AG09309 (cell line): ENCODE measurements at regions not wholly inside any gene's neighbourhood (a gene's known extent, or its start where the extent isn't known, plus 50 kb on each side); places are given as distances from the start of the nearest gene placed in this dataset.

ENCODE experiments used
- DNase-seq: peaks from one replicate; pipeline ENCODE4 v3.0.0-alpha.2; 2010; ENCODE audit warnings: low read depth
- H3K4me3 ChIP-seq: 2 replicates; pipeline ENCODE4 v1.5.1; 2011; ENCODE audit warnings: mild to moderate bottlenecking, low read depth, low read length, moderate library complexity; ENCODE audit not compliant: control insufficient read depth
- CTCF ChIP-seq: IDR thresholded peaks from 2 replicates; pipeline ENCODE4 v1.5.1; 2011; ENCODE audit warnings: mild to moderate bottlenecking, low read depth, low read length, inconsistent platforms; ENCODE audit not compliant: insufficient read depth, control insufficient read depth; ENCODE audit errors: missing control alignments

- no peak for TF ChIP-seq CTCF
- H3K4me3 ChIP-seq, result no peak overlapping the region
- DNase-seq, result no peak
These were observed 154.1 kb downstream of the GALC start for GRCh38 chr14:87838931-87839330.

GRCh38 chr14:87837296-87837695 lies 155.7 kb downstream of the GALC start:
- DNase-seq, result no peak
- H3K4me3 ChIP-seq, result no peak overlapping the region
- no peak for TF ChIP-seq CTCF

DNA sequence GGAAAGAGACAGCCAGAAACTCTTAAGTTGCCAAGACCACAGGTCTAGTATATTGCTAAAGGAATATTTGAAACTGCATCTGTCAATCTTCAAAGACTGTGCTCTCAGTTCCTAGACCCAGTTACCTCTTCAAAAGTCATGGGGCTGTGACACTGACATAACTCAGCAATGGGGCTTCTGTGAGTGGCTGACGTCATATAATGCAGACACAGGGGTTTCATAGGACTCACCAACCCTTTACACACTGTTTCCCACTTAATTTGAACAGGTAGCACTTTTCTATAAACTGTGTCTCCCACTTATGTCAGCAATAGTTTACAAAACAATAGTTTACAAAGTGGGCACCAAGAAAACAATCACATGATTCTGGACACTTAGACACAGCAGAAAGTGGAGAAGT lies 158.4 kb downstream of the GALC start:
- TF ChIP-seq CTCF, result no peak
- no peak for DNase-seq
- no peak overlapping the region for H3K4me3 ChIP-seq

DNA sequence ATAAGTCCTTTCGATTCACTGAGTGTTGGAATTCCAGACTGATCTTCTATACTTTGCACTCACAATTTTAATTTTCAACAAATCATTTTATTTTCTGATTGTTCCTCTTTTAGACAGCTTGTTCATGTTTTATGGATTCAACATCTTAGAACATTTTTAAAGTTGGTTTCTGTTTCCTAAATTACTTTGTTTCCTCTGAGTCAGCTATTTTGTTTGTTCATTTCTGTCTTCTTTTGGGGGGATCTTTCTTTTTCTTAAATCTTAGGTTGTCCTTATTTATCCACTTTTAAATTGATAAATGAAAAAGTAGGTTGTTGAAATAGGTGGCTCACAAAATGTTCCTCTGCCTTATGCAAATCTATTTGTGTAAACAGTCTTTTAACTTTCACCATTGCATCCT lies 160.0 kb downstream of the GALC start:
- TF ChIP-seq CTCF, result no peak
- no peak for DNase-seq
- H3K4me3 ChIP-seq, result no peak overlapping the region

DNA sequence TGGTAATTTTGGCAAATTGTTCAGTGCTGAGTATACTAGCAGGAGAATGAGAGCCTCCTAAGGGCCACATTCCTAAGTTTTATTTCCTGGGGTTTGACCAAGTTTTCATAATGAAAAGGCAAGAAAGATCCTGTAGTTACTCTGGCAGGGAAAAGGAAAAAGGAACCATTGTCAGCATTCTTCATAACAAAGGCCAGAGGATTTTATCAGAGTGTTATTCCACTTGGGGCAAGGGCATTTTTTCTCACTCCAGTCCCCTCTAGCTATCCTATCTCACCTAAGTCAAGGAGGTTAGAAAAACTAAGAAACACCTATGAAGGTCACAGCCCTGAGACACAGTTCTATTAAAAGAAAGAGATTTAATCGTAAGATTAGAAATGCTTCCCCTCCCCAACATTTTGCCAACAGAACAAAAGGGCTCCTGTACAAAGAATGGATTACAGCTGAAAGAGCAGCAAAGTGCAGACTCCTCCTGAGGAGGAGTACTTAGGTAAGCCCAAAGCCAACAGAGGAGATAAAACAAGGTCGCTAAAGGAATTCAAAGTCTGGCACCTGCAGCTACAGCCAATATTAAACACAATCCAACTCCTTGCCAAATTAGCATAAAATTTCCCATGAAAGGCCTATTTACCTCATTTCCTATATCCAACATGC lies 162.4 kb downstream of the GALC start:
- no peak overlapping the region for H3K4me3 ChIP-seq
- DNase-seq, result no peak
- no peak for TF ChIP-seq CTCF

GRCh38 chr14:87829543-87829942 lies 163.4 kb downstream of the GALC start:
- TF ChIP-seq CTCF, result no peak
- H3K4me3 ChIP-seq, result no peak overlapping the region
- DNase-seq, result no peak

DNA sequence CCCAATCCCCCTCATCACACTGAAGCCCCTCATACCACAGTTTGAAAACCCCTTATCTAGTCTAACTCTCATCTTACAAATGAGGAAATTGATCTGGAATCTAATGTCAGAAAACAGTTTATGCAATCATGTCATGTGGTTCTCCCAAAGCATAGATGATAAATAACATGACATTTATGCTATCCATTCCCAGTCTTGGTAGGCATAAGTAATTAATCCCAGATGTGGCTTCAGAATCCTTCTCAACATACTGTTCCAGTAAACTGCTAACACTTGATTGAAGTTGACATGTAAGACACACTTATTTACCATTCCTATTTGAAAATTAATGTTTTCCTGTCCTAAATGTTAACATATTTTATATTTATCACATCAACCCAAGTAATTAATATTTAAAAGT lies 168.7 kb downstream of the GALC start:
- H3K4me3 ChIP-seq, result no peak overlapping the region
- TF ChIP-seq CTCF, result no peak
- no peak for DNase-seq
